GM23338 (cell line): ENCODE measurements at regions not wholly inside any gene's neighbourhood (a gene's known extent, or its start where the extent isn't known, plus 50 kb on each side); places are given as distances from the start of the nearest gene placed in this dataset.

Source experiments
- ATAC-seq: fragments of 200-7000 bp; cut with Tn5 transposase; 3 replicates; pipeline ENCODE4 v1.9.1; 2020
- DNase-seq: peaks from one replicate; pipeline ENCODE4 v3.0.0-alpha.2; 2015; ENCODE audit warnings: low spot score
- H2AFZ ChIP-seq: fragments of 200-600 bp; sonication (generic); 2 replicates; pipeline ENCODE4 v1.8.0; 2016; ENCODE audit warnings: antibody characterized with exemption, mild to moderate bottlenecking, moderate library complexity
- H3F3A ChIP-seq: fragments of 200-600 bp; sonication (generic); replicated peaks from 2 replicates; pipeline ENCODE4 v1.8.0; 2017; ENCODE audit warnings: antibody characterized with exemption, mixed run types, low read depth
- H3K27ac ChIP-seq: fragments of 200-600 bp; sonication (generic); 2 replicates; pipeline ENCODE4 v1.6.1; 2016; ENCODE audit warnings: low read depth
- H3K27me3 ChIP-seq: fragments of 200-600 bp; sonication (generic); 2 replicates; pipeline ENCODE4 v1.8.0; 2016; ENCODE audit warnings: mild to moderate bottlenecking, mixed run types, moderate library complexity; ENCODE audit not compliant: insufficient read depth
- H3K36me3 ChIP-seq: fragments of 200-600 bp; sonication (generic); 2 replicates; pipeline ENCODE4 v1.8.0; 2016; ENCODE audit warnings: mild to moderate bottlenecking; ENCODE audit not compliant: insufficient read depth
- H3K4me1 ChIP-seq: fragments of 200-600 bp; sonication (generic); 2 replicates; pipeline ENCODE4 v1.8.0; 2016; ENCODE audit warnings: mild to moderate bottlenecking, moderate library complexity; ENCODE audit not compliant: insufficient read depth
- H3K4me2 ChIP-seq: fragments of 200-600 bp; sonication (generic); 2 replicates; pipeline ENCODE4 v1.7.1; 2017; ENCODE audit warnings: mixed run types
- H3K4me3 ChIP-seq: fragments of 200-600 bp; sonication (generic); 2 replicates; pipeline ENCODE4 v1.6.1; 2016; ENCODE audit warnings: mixed run types
- H3K79me2 ChIP-seq: fragments of 200-600 bp; sonication (generic); replicated peaks from 2 replicates; pipeline ENCODE4 v1.8.0; 2017; ENCODE audit warnings: mild to moderate bottlenecking; ENCODE audit not compliant: insufficient read depth
- H3K9me2 ChIP-seq: fragments of 200-600 bp; sonication (generic); 2 replicates; pipeline ENCODE4 v1.8.0; 2017; ENCODE audit not compliant: insufficient read depth
- H4K20me1 ChIP-seq: fragments of 200-600 bp; sonication (generic); replicated peaks from 2 replicates; pipeline ENCODE4 v1.8.0; 2017; ENCODE audit warnings: mild to moderate bottlenecking; ENCODE audit not compliant: insufficient read depth
- H3K27ac Mint-ChIP-seq: 2 replicates; pipeline ENCODE4 v1.8.0; 2020; ENCODE audit warnings: inconsistent platforms, mild to moderate bottlenecking, moderate library complexity, mixed read lengths
- H3K27me3 Mint-ChIP-seq: 3 replicates; pipeline ENCODE4 v1.8.0; 2022; ENCODE audit warnings: low read depth, mild to moderate bottlenecking, moderate library complexity, mixed read lengths, inconsistent platforms; ENCODE audit not compliant: insufficient read depth, poor library complexity
- H3K36me3 Mint-ChIP-seq: 3 replicates; pipeline ENCODE4 v1.8.0; 2021; ENCODE audit warnings: low read depth, mild to moderate bottlenecking, inconsistent platforms, moderate library complexity, mixed read lengths
- H3K4me1 Mint-ChIP-seq: 3 replicates; pipeline ENCODE4 v1.8.0; 2020; ENCODE audit warnings: mild to moderate bottlenecking, inconsistent platforms, mixed read lengths
- H3K4me3 Mint-ChIP-seq: 3 replicates; pipeline ENCODE4 v1.8.0; 2021; ENCODE audit warnings: moderate library complexity, mild to moderate bottlenecking, inconsistent platforms, mixed read lengths
- H3K9me3 Mint-ChIP-seq: 3 replicates; pipeline ENCODE4 v1.8.0; 2020; ENCODE audit warnings: moderate library complexity, mild to moderate bottlenecking, inconsistent platforms, mixed read lengths
- CREB1 ChIP-seq: fragments of 250-450 bp; sonication (Bioruptor Pico); IDR thresholded peaks from 2 replicates; pipeline ENCODE4 v1.5.0; 2020; ENCODE audit warnings: low read depth, mild to moderate bottlenecking, moderate library complexity
- EZH2 ChIP-seq: fragments of 200-600 bp; sonication (generic); IDR thresholded peaks from one replicate; pipeline ENCODE4 v1.8.0; 2017; ENCODE audit warnings: antibody characterized with exemption, mild to moderate bottlenecking, low read depth; ENCODE audit not compliant: unreplicated experiment
- EZH2phosphoT487 ChIP-seq: fragments of 200-600 bp; sonication (generic); IDR thresholded peaks from one replicate; pipeline ENCODE4 v1.8.1; 2018; ENCODE audit warnings: antibody characterized with exemption; ENCODE audit not compliant: unreplicated experiment
- JUNB ChIP-seq: IDR thresholded peaks from one replicate; pipeline ENCODE4 v1.6.1; 2016; ENCODE audit warnings: antibody characterized with exemption; ENCODE audit not compliant: unreplicated experiment
- NANOG ChIP-seq: IDR thresholded peaks from 2 replicates; pipeline ENCODE4 v1.6.1; 2016; ENCODE audit warnings: antibody characterized with exemption, borderline replicate concordance
- POLR2AphosphoS5 ChIP-seq: IDR thresholded peaks from 2 replicates; pipeline ENCODE4 v1.6.1; 2016; ENCODE audit warnings: antibody characterized with exemption, low read depth
- REST ChIP-seq: IDR thresholded peaks from one replicate; pipeline ENCODE4 v1.6.1; 2018; ENCODE audit warnings: antibody characterized with exemption; ENCODE audit not compliant: unreplicated experiment
- STAT1 ChIP-seq: IDR thresholded peaks from one replicate; pipeline ENCODE4 v1.6.1; 2016; ENCODE audit warnings: antibody characterized with exemption; ENCODE audit not compliant: unreplicated experiment
- ZNF114 ChIP-seq: fragments of 250-450 bp; sonication (Bioruptor Pico); IDR thresholded peaks from 2 replicates; pipeline ENCODE4 v1.5.0; 2020; ENCODE audit warnings: mild to moderate bottlenecking, moderate library complexity
- ZNF331 ChIP-seq: fragments of 250-450 bp; sonication (Bioruptor Pico); IDR thresholded peaks from 2 replicates; pipeline ENCODE4 v1.5.0; 2020; ENCODE audit warnings: low read depth, mild to moderate bottlenecking, moderate library complexity
- TF ChIP-seq, protein P1 (sequence below): IDR thresholded peaks from 2 replicates; pipeline ENCODE4 v1.6.1; 2016; ENCODE audit warnings: antibody characterized with exemption
- TF ChIP-seq, protein P2 (sequence below): fragments of 250-450 bp; sonication (Bioruptor Pico); IDR thresholded peaks from 2 replicates; pipeline ENCODE4 v1.5.0; 2020; ENCODE audit warnings: mild to moderate bottlenecking, moderate library complexity
- TF ChIP-seq, protein P3 (sequence below), 2 experiments: fragments of 200-600 bp in 1 of 2; sonication (generic) in 1 of 2; conservative IDR thresholded peaks; 2 replicates each; pipeline versions ENCODE4 v1.5.1 to v1.6.1; 2016 to 2017; ENCODE audit warnings: antibody characterized with exemption in 2 of 2, low read depth in 2 of 2, mild to moderate bottlenecking in 2 of 2, moderate library complexity in 1 of 2

GRCh38 chr15:29913528-29914135 lies 91.4 kb upstream of the TJP1 start:
- Mint-ChIP-seq H3K4me1 (peaks cover 22% of the 10 kb centered on the region), H3K27ac (peak overlapping the region; percentile 8; the same call in 1 of the 2 replicates), H3K36me3 (peaks cover 10% of the 10 kb centered on the region), H3K4me3 (no peak overlapping the region), H3K27me3 (no peaks in the 10 kb centered on the region), H3K9me3 (peaks cover 16% of the 10 kb centered on the region)
- no peak; the same call in 2 of the 3 replicates for ATAC-seq
- peaks cover 7% of the 10 kb centered on the region; the same call in 1 of the 2 replicates for H3K4me1 ChIP-seq
- no peaks in the 10 kb centered on the region; the same call in 1 of the 2 replicates for H3K9me2 ChIP-seq
- no peak overlapping the region for H3K4me2 ChIP-seq
- no peaks in the 10 kb centered on the region for H3K79me2 ChIP-seq
- no peaks in the 10 kb centered on the region for H4K20me1 ChIP-seq
- TF ChIP-seq STAT1 (no peak), ZNF114 (CRISPR knock-in tag) (no peak), EZH2phosphoT487 (no peak), REST (no peak), CREB1 (no peak), JUNB (no peak), NANOG (no peak), ZNF331 (CRISPR knock-in tag) (no peak), POLR2AphosphoS5 (no peak), EZH2 (no peak)
- TF ChIP-seq, protein P1, sequence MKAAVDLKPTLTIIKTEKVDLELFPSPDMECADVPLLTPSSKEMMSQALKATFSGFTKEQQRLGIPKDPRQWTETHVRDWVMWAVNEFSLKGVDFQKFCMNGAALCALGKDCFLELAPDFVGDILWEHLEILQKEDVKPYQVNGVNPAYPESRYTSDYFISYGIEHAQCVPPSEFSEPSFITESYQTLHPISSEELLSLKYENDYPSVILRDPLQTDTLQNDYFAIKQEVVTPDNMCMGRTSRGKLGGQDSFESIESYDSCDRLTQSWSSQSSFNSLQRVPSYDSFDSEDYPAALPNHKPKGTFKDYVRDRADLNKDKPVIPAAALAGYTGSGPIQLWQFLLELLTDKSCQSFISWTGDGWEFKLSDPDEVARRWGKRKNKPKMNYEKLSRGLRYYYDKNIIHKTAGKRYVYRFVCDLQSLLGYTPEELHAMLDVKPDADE: no peak
- TF ChIP-seq, protein P2, sequence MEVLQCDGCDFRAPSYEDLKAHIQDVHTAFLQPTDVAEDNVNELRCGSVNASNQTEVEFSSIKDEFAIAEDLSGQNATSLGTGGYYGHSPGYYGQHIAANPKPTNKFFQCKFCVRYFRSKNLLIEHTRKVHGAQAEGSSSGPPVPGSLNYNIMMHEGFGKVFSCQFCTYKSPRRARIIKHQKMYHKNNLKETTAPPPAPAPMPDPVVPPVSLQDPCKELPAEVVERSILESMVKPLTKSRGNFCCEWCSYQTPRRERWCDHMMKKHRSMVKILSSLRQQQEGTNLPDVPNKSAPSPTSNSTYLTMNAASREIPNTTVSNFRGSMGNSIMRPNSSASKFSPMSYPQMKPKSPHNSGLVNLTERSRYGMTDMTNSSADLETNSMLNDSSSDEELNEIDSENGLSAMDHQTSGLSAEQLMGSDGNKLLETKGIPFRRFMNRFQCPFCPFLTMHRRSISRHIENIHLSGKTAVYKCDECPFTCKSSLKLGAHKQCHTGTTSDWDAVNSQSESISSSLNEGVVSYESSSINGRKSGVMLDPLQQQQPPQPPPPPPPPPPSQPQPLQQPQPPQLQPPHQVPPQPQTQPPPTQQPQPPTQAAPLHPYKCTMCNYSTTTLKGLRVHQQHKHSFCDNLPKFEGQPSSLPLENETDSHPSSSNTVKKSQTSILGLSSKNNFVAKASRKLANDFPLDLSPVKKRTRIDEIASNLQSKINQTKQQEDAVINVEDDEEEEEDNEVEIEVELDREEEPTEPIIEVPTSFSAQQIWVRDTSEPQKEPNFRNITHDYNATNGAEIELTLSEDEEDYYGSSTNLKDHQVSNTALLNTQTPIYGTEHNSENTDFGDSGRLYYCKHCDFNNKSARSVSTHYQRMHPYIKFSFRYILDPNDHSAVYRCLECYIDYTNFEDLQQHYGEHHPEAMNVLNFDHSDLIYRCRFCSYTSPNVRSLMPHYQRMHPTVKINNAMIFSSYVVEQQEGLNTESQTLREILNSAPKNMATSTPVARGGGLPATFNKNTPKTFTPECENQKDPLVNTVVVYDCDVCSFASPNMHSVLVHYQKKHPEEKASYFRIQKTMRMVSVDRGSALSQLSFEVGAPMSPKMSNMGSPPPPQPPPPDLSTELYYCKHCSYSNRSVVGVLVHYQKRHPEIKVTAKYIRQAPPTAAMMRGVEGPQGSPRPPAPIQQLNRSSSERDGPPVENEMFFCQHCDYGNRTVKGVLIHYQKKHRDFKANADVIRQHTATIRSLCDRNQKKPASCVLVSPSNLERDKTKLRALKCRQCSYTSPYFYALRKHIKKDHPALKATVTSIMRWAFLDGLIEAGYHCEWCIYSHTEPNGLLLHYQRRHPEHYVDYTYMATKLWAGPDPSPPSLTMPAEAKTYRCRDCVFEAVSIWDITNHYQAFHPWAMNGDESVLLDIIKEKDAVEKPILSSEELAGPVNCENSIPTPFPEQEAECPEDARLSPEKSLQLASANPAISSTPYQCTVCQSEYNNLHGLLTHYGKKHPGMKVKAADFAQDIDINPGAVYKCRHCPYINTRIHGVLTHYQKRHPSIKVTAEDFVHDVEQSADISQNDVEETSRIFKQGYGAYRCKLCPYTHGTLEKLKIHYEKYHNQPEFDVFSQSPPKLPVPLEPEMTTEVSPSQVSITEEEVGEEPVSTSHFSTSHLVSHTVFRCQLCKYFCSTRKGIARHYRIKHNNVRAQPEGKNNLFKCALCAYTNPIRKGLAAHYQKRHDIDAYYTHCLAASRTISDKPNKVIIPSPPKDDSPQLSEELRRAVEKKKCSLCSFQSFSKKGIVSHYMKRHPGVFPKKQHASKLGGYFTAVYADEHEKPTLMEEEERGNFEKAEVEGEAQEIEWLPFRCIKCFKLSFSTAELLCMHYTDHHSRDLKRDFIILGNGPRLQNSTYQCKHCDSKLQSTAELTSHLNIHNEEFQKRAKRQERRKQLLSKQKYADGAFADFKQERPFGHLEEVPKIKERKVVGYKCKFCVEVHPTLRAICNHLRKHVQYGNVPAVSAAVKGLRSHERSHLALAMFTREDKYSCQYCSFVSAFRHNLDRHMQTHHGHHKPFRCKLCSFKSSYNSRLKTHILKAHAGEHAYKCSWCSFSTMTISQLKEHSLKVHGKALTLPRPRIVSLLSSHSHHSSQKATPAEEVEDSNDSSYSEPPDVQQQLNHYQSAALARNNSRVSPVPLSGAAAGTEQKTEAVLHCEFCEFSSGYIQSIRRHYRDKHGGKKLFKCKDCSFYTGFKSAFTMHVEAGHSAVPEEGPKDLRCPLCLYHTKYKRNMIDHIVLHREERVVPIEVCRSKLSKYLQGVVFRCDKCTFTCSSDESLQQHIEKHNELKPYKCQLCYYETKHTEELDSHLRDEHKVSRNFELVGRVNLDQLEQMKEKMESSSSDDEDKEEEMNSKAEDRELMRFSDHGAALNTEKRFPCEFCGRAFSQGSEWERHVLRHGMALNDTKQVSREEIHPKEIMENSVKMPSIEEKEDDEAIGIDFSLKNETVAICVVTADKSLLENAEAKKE (CRISPR knock-in tag): no peak
- TF ChIP-seq, protein P3, sequence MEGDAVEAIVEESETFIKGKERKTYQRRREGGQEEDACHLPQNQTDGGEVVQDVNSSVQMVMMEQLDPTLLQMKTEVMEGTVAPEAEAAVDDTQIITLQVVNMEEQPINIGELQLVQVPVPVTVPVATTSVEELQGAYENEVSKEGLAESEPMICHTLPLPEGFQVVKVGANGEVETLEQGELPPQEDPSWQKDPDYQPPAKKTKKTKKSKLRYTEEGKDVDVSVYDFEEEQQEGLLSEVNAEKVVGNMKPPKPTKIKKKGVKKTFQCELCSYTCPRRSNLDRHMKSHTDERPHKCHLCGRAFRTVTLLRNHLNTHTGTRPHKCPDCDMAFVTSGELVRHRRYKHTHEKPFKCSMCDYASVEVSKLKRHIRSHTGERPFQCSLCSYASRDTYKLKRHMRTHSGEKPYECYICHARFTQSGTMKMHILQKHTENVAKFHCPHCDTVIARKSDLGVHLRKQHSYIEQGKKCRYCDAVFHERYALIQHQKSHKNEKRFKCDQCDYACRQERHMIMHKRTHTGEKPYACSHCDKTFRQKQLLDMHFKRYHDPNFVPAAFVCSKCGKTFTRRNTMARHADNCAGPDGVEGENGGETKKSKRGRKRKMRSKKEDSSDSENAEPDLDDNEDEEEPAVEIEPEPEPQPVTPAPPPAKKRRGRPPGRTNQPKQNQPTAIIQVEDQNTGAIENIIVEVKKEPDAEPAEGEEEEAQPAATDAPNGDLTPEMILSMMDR (conservative IDR thresholded peaks at IDR 0.05; ENCODE audit: low read depth in 2 of 2): no peak
- no peak overlapping the region for H3K27ac ChIP-seq
- H3K27me3 ChIP-seq: no peaks in the 10 kb centered on the region
- no peaks in the 10 kb centered on the region for H3F3A ChIP-seq
- peaks cover 6% of the 10 kb centered on the region; the same call in 1 of the 2 replicates for H3K36me3 ChIP-seq
- DNase-seq: no peak
- H3K4me3 ChIP-seq: no peak overlapping the region
- H2AFZ ChIP-seq: peak overlapping the region; percentile 1; the same call in 1 of the 2 replicates
